Fibroblast of skin of scalp (primary cell): ENCODE measurements at regions not wholly inside any gene's neighbourhood (a gene's known extent, or its start where the extent isn't known, plus 50 kb on each side); places are given as distances from the start of the nearest gene placed in this dataset.
"Not testable (repeated sequence)": the region's sequence is repeated elsewhere in the genome, so short reads cannot be mapped to it uniquely, and the experiment has no call there.

Source experiments
- DNase-seq: peaks from one replicate; pipeline ENCODE4 v3.0.0-alpha.2; 2013

- not testable (repeated sequence) for DNase-seq
Observed at GRCh38 chr9:138174954-138175353, 297.4 kb downstream of the CACNA1B start.

- not testable (repeated sequence) for DNase-seq
Observed at GRCh38 chr9:138175354-138175753, 297.8 kb downstream of the CACNA1B start.

- not testable (repeated sequence) for DNase-seq
Observed at GRCh38 chr9:138177091-138177490, 299.5 kb downstream of the CACNA1B start.

GRCh38 chr9:138179003-138179402 lies 301.4 kb downstream of the CACNA1B start:
- not testable (repeated sequence) for DNase-seq

GRCh38 chr9:138179671-138180070 lies 302.1 kb downstream of the CACNA1B start:
- DNase-seq, result not testable (repeated sequence)

- DNase-seq, result peak; percentile 12
Observed at GRCh38 chr9:138181963-138182362, 304.4 kb downstream of the CACNA1B start.

- not testable (repeated sequence) for DNase-seq
Observed at GRCh38 chr9:138197156-138197555, 319.6 kb downstream of the CACNA1B start.

- DNase-seq, result not testable (repeated sequence)
Observed at GRCh38 chr9:138198963-138199362, 321.4 kb downstream of the CACNA1B start.

- not testable (repeated sequence) for DNase-seq
Observed at GRCh38 chr9:138199917-138200316, 322.3 kb downstream of the CACNA1B start.

GRCh38 chr9:138200481-138201142 lies 323.0 kb downstream of the CACNA1B start:
- not testable (repeated sequence) for DNase-seq

GRCh38 chr9:138201167-138201889 lies 323.7 kb downstream of the CACNA1B start:
- DNase-seq, result not testable (repeated sequence)

- not testable (repeated sequence) for DNase-seq
Observed at GRCh38 chr9:138202043-138202442, 324.5 kb downstream of the CACNA1B start.

GRCh38 chr9:138203304-138203703 lies 325.7 kb downstream of the CACNA1B start:
- not testable (repeated sequence) for DNase-seq

- DNase-seq, result not testable (repeated sequence)
Observed at GRCh38 chr9:138203872-138204271, 326.3 kb downstream of the CACNA1B start.

GRCh38 chr9:138206108-138206507 lies 328.5 kb downstream of the CACNA1B start:
- not testable (repeated sequence) for DNase-seq

GRCh38 chr9:138207300-138208179 lies 330.0 kb downstream of the CACNA1B start:
- not testable (repeated sequence) for DNase-seq

- DNase-seq, result not testable (repeated sequence)
Observed at GRCh38 chr9:138209071-138209644, 331.6 kb downstream of the CACNA1B start.

GRCh38 chr9:138210388-138210986 lies 332.9 kb downstream of the CACNA1B start:
- DNase-seq, result not testable (repeated sequence)

GRCh38 chr9:138211070-138211469 lies 333.5 kb downstream of the CACNA1B start:
- not testable (repeated sequence) for DNase-seq

- not testable (repeated sequence) for DNase-seq
Observed at GRCh38 chr9:138211544-138212219, 334.1 kb downstream of the CACNA1B start.

GRCh38 chr9:138212811-138213210 lies 335.2 kb downstream of the CACNA1B start:
- not testable (repeated sequence) for DNase-seq
